ENCODE measurements at regions not wholly inside any gene's neighbourhood (a gene's known extent, or its start where the extent isn't known, plus 50 kb on each side); places are given as distances from the start of the nearest gene placed in this dataset.

GRCh38 chr12:124094733-124095132 is 121.7 kb downstream of the ZNF664 start:
- no peak for DNase-seq (ENCODE audit: low read depth in 4 of 4, low spot score in 1 of 4)

DNA sequence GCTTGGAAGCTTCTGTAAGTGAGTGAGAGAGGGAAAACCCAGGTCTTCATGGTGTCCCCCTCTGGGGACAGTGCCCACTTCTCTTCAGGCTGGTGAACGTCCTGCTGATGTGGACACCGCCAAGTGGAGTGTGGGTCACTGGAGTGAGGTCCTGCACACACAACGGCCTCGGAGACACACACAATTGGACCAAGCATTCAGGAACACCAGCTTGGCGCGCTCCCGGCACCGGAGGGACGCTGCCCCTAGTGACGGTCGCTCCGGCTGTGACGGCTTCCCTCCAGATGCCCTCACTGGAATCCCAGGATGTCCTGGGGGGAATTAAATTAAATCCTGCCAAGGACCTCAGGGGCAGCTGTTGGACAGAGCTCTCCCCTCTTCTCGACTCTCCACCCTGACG is 123.1 kb downstream of the ZNF664 start:
- no peak for DNase-seq (ENCODE audit: low read depth in 4 of 4, low spot score in 1 of 4)

DNA sequence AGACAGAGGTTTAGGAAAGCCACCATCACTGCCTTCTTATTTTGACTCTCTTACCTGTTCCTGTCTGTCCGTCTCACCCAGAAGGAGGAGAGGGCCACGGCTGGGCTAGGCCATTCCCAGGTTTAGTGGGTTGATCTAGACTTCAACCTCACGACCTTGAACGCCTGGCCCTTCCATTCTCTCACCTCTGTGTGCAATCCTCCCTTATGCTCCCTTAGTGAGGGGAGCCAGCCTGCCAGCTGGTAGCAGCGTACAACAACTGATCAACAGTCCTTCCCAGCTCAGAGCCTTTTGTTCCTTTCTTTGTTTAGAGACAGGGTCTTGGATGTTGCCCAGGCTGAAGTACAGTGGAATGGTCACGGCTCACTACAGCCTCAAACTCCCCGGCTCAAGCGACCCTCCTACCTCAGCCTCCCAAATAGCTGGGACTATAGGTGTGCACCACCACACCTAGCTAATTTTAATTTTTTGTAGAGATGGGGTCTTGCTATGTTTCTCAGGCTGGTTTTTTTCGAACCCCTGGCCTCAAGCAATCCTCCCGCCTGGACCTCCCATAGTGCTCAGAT is 123.9 kb downstream of the ZNF664 start:
- no peak for DNase-seq (ENCODE audit: low read depth in 4 of 4, low spot score in 1 of 4)

DNA sequence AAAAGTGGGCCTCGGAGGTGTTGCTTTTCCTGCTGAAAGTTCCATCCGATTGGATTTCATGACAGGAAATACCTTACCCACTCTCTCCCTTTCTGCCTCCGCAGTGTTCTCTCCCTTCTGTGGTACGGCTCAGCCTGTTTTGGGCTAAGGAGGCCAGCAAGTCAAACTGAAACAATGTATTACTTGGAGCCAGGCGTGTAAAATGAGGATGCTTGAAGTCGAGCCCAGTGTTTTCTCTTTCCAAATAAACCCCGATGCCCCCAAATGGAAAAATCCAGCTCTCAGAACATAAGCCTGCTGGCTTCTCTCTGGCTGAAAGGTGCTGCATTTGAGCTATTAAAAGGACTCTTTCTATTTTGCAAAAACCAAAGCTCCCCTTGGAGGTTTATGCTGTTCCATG is 124.7 kb downstream of the ZNF664 start:
- DNase-seq (ENCODE audit: low read depth in 4 of 4, low spot score in 1 of 4), result no peak

DNA sequence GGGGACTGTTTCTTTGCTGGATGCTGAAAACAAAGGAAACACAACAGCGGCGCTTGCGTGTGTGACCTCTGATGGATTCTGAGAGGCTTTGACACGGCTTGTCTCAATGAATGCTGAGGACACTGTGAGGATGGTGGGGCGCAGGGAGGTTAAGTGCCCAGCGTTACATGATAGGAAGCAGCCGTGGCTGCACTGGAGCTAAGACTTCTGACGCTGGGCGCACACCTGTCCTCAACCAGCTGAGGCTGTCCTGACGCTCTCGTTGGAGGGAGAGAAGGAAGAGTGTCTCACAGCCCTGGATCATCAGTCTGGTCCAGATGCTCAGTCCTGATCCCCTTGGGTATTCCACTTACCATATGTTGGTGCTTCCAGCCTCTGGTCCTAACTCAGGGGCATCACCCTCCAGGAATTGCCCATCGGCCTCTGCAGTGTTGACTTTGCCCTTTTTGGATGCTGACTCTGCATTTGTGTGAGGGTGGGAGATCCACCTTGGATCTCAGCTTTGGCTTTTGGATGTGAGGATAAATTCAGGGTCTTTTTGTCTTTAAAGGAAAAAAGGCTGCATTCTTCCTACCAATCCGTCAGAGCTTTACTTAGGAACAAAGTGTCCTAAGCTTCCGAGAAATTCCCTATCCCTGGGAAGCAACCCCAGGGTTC is 125.2 kb downstream of the ZNF664 start:
- no peak for DNase-seq (ENCODE audit: low read depth in 4 of 4, low spot score in 1 of 4)

DNA sequence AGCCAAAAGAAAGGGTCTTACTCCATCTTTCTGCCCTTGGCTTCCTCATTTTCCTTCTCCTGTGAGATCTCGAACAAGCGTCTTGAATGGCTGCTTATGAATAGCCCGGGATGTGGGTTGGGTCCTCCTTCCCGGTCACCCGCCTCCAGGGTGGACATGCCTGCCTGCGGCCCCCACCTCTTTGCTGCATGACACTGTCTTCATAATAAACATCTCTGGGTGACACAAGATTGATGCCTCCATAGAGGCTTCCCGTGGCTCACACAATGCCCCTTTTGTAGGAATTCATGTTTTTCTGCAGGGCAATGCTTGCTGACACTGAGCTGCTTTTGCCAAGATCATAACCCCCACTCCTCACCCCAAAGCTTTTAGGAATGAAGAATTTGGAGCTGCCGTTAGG is 125.9 kb downstream of the ZNF664 start:
- DNase-seq (ENCODE audit: low read depth in 4 of 4, low spot score in 1 of 4), result no peak

DNA sequence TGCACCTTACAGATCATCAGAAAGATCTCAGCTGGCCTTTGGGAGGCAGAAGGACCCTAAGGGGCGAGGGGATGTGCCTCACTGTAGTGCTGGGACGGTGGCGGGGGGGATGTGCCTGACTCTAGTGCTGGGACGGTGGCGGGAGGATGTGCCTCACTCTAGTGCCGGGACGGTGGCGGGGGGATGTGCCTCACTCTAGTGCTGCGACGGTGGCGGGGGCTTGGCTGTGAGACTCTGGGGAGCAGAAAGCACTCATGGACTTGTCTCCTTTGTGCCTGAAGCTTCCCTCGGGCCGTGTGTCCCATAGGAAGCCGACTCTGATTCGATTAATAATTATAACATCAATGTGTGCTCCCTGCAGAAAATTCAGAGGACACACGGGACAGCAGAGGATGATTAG is 126.6 kb downstream of the ZNF664 start:
- DNase-seq (ENCODE audit: low read depth in 4 of 4, low spot score in 1 of 4), result no peak

GRCh38 chr12:124100572-124101178 is 127.7 kb downstream of the ZNF664 start:
- no peak for DNase-seq (ENCODE audit: low read depth in 4 of 4, low spot score in 1 of 4)

- DNase-seq (ENCODE audit: low read depth in 4 of 4, low spot score in 1 of 4), result no peak
Observed at GRCh38 chr12:124105546-124105945, 132.5 kb downstream of the ZNF664 start.

DNA sequence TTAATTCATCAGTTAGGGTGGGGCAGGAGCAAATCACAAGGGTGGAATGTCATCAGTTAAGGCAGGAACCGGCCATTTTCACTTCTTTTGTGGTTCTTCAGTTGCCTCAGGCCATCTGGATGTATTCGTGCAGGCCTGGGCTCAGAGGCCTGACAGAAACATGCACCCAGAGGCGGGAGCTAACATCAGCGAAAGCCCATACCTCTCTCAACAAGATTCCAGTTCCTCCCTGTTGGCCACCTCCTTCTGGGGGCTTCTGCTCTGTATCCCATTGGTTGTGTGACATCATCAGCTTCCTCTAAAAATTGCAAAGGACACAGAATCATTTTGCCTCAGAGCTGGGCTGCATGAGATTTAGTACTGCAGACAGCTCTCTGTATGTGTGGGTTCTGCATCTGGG is 134.3 kb downstream of the ZNF664 start:
- no peak for DNase-seq (ENCODE audit: low read depth in 4 of 4, low spot score in 1 of 4)

- DNase-seq (ENCODE audit: low read depth in 4 of 4, low spot score in 1 of 4), result no peak
Observed at GRCh38 chr12:124109760-124110159, 136.7 kb downstream of the ZNF664 start.

- no peak for DNase-seq (ENCODE audit: low read depth in 4 of 4, low spot score in 1 of 4)
Observed at GRCh38 chr12:124110372-124110883, 137.4 kb downstream of the ZNF664 start.

DNA sequence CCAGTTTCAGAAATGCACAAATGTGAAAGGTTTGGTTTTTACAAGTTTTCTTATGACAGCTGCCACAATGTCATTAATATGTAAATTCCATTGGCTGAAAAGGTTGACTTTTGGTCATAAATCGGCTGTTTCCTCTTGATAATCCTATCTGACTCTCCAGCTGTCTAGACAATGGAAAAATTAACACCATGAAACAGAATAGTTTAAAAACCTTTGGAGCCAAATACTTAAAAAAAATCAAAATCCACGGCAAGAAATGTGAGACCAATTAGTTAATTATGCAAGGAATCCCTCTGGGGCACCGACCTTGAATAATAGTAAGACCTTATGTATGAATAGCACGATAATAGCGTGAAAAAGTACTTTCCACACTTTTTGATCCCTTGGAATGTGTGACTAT is 138.0 kb downstream of the ZNF664 start:
- DNase-seq (ENCODE audit: low read depth in 4 of 4, low spot score in 1 of 4), result no peak

GRCh38 chr12:124114316-124114715 is 141.3 kb downstream of the ZNF664 start:
- no peak for DNase-seq (ENCODE audit: low read depth in 4 of 4, low spot score in 1 of 4)

DNA sequence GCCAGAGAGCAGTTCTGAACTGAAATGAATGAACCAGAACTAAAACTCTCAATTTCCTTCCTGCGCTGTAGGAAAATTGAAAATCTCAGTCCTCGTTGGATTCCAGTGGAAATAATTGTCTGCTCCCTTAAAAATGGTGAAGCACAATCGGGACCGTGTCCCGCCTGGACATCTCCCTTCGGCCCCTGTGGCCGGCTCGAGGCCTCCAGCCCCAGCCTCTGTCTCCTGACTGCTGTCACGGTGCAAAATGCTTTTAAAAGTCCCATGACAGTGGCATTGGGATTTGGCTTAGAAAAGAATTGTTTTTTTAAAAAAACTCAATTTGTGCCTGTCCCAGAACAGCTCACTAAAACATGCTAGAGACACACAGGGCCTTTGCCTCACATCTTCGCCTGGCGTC is 142.5 kb downstream of the ZNF664 start:
- DNase-seq (ENCODE audit: low read depth in 4 of 4, low spot score in 1 of 4), result no peak

GRCh38 chr12:124115976-124116690 is 143.1 kb downstream of the ZNF664 start:
- DNase-seq (ENCODE audit: low read depth in 4 of 4, low spot score in 1 of 4), result no peak

DNA sequence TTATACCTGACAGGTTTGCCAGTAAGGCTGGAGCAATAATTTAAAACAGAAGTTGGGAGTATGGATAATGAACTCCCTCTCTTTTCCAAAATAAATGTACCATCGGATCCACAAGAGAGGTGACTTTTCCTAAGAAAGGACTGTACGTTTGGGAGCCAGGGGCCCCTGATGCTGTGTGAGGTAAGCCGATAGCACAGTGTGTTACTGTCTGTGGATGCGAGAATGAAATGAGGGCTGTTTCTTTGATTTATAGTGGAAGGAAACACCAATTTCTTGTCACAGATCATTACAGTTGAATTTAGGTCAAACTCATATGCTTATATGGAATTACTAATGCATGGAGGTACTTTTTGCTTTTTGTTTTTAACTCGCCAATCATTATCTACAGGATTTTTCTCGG is 147.7 kb downstream of the ZNF664 start:
- DNase-seq (ENCODE audit: low read depth in 4 of 4, low spot score in 1 of 4), result no peak

- no peak for DNase-seq (ENCODE audit: low read depth in 4 of 4, low spot score in 1 of 4)
Observed at GRCh38 chr12:124122722-124123121, 149.7 kb downstream of the ZNF664 start.

DNA sequence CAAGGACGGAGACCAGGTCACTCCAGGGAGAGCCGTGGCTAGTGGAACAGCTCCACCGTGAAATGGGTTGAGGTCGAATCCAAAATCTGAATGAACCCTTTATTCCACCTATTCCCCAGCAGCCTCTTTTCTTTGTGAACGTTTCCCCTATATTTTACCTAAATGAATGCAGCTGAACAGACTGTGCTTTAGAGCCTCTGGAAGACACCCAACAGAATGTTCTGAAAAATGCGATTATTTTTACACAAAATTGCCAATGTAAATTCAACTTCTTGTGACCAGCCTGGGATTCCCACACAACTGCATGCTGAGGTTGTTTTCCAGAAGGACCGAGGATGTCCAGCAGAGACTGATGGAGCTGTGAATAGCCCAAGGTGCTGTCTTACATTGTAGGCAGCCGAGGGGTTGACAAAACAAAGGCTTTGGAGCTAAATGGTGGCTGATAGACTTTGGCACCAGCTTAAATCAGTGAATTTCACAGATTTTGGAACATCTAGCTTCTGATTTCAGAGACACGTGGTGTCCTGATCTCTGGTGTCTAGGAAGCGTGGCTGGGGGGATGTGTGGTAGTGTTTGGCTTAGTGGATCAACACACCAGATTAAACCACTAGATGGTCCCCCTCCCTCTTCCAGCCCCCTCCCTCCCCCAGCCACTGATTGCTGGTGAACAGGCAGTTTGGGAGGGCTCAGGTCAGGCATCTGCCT is 150.4 kb downstream of the ZNF664 start:
- no peak for DNase-seq (ENCODE audit: low read depth in 4 of 4, low spot score in 1 of 4)

DNA sequence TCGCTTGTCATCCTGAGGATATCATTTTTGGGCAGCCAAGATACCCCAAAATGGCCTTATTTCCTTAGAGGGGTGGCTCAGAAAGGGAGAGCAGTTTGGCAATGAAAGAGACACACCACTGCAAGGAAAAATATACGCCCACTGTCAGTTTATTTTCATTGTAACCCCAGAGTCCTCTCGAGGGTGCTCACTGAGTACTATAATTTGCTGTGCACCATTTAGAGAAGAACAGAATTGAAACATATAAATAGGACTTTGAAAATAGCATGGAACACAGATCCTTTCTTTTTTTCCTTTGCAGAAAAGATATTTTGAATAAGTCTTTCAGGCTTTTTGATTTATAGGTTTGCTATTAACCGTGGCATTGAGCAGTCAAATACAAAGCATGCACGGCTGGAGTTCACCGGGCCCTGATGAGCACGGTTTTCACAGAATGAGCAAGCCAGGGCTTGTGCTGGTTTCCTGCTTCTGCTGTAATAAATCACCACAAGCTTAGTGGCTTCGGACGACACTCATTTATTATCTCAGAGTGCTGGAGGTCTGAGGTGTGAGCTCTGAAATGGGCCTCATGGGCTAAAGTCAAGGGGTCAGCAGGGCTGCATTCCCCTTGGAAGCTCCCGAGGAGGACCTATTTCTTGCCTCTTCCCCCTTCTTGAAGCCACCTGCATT is 152.3 kb downstream of the ZNF664 start:
- no peak for DNase-seq (ENCODE audit: low read depth in 4 of 4, low spot score in 1 of 4)

Measured in stimulated activated CD4-positive, alpha-beta T cell treated with anti-CD3 and anti-CD28 coated beads, Interleukin-1b, Interleukin-23, amount 100 ng/mL, for 24 hours (primary cell).